Activated CD4-positive, alpha-beta T cell treated with anti-CD3 and anti-CD28 coated beads for 36 hours (primary cell): ENCODE measurements at regions not wholly inside any gene's neighbourhood (a gene's known extent, or its start where the extent isn't known, plus 50 kb on each side); places are given as distances from the start of the nearest gene placed in this dataset.

ENCODE experiments used
- ATAC-seq: fragments of 200-7000 bp; cut with Tn5 transposase; one replicate; pipeline ENCODE4 v1.10.0; 2021; ENCODE audit warnings: mild to moderate bottlenecking, moderate library complexity
- CTCF ChIA-PET: fragments of 350-600 bp; sonication (Branson Sonifier 250); formaldehyde crosslinking; loops from one replicate; lab custom pipeline; 2021; ENCODE audit warnings: antibody characterized with exemption; lab: Charles Lee
- POLR2A ChIA-PET: fragments of 350-600 bp; sonication (Branson Sonifier 250); formaldehyde crosslinking; loops from one replicate; lab custom pipeline; 2021; ENCODE audit warnings: antibody characterized with exemption, inconsistent platforms; lab: Charles Lee
- DNase-seq: peaks from one replicate; pipeline ENCODE4 v3.0.0-alpha.2; 2020
- H3K27ac Mint-ChIP-seq: one replicate; pipeline ENCODE4 v1.8.0; 2021; ENCODE audit warnings: mixed read lengths
- H3K27me3 Mint-ChIP-seq: one replicate; pipeline ENCODE4 v1.8.0; 2021; ENCODE audit warnings: mixed read lengths
- H3K36me3 Mint-ChIP-seq: one replicate; pipeline ENCODE4 v1.8.0; 2021; ENCODE audit warnings: low read depth, mixed read lengths
- H3K4me1 Mint-ChIP-seq: one replicate; pipeline ENCODE4 v1.8.0; 2021; ENCODE audit warnings: mixed read lengths
- H3K4me3 Mint-ChIP-seq: one replicate; pipeline ENCODE4 v1.8.0; 2021; ENCODE audit warnings: mild to moderate bottlenecking, moderate library complexity, mixed read lengths
- H3K9me3 Mint-ChIP-seq: one replicate; pipeline ENCODE4 v1.8.0; 2021; ENCODE audit warnings: low read depth, mixed read lengths
- intact Hi-C, 2 experiments: fragments of 100-400 bp; cut with DNase I in 1 of 2; cut with micrococcal nuclease in 1 of 2; formaldehyde crosslinking; loops; one replicate each; pipeline versions ENCODE4 v1.14.2 to v1.15.1; 2022 to 2024; cut with DNase I, micrococcal nuclease

GRCh38 chr20:40262219-40262618, 426.8 kb downstream of the MAFB start:
- H3K27ac Mint-ChIP-seq: no peak overlapping the region
- H3K9me3 Mint-ChIP-seq: no peaks in the 10 kb centered on the region
- H3K27me3 Mint-ChIP-seq: no peaks in the 10 kb centered on the region
- intact Hi-C loops: no loop called here
- ChIA-PET POLR2A (no interaction called here), CTCF (no interaction called here)
- DNase-seq (no peak), ATAC-seq (no peak)
- H3K36me3 Mint-ChIP-seq: no peaks in the 10 kb centered on the region
- no peaks in the 10 kb centered on the region for H3K4me1 Mint-ChIP-seq
- no peak overlapping the region for H3K4me3 Mint-ChIP-seq

- no peak for ATAC-seq
- CTCF ChIA-PET: no interaction called here
- POLR2A ChIA-PET: no interaction called here
- no peaks in the 10 kb centered on the region for H3K36me3 Mint-ChIP-seq
- H3K9me3 Mint-ChIP-seq: no peaks in the 10 kb centered on the region
- no peak for DNase-seq
- H3K27me3 Mint-ChIP-seq: peaks cover 5% of the 10 kb centered on the region
- H3K4me1 Mint-ChIP-seq: no peaks in the 10 kb centered on the region
- no peak overlapping the region for H3K27ac Mint-ChIP-seq
- intact Hi-C loops: no loop called here
- no peak overlapping the region for H3K4me3 Mint-ChIP-seq
Observed at GRCh38 chr20:40258931-40259330, 430.1 kb downstream of the MAFB start.

GRCh38 chr20:40257763-40258162, 431.3 kb downstream of the MAFB start:
- intact Hi-C loops: no loop called here
- DNase-seq (no peak), ATAC-seq (no peak)
- POLR2A ChIA-PET: no interaction called here
- H3K27ac Mint-ChIP-seq: no peak overlapping the region
- no peaks in the 10 kb centered on the region for H3K4me1 Mint-ChIP-seq
- H3K27me3 Mint-ChIP-seq: peaks cover 5% of the 10 kb centered on the region
- CTCF ChIA-PET: interaction anchor here (0.6 kb wide), 1 partner anchor 201 kb away, joined by 3 read pairs; no protein-coding TSS in a partner anchor
- no peak overlapping the region for H3K4me3 Mint-ChIP-seq
- H3K36me3 Mint-ChIP-seq: no peaks in the 10 kb centered on the region
- no peaks in the 10 kb centered on the region for H3K9me3 Mint-ChIP-seq

- H3K4me3 Mint-ChIP-seq: no peak overlapping the region
- ChIA-PET CTCF (no interaction called here), POLR2A (no interaction called here)
- ATAC-seq: no peak
- H3K36me3 Mint-ChIP-seq: no peaks in the 10 kb centered on the region
- peaks cover 6% of the 10 kb centered on the region for H3K9me3 Mint-ChIP-seq
- intact Hi-C loops: no loop called here
- DNase-seq: no peak
- peaks cover 8% of the 10 kb centered on the region for H3K27me3 Mint-ChIP-seq
- no peaks in the 10 kb centered on the region for H3K4me1 Mint-ChIP-seq
- no peak overlapping the region for H3K27ac Mint-ChIP-seq
Observed at GRCh38 chr20:40255365-40255764, 433.7 kb downstream of the MAFB start.

- ATAC-seq: no peak
- peaks cover 8% of the 10 kb centered on the region for H3K27me3 Mint-ChIP-seq
- POLR2A ChIA-PET: no interaction called here
Observed at GRCh38 chr20:40254023-40254772, 434.8 kb downstream of the MAFB start.

GRCh38 chr20:40251284-40251932, 437.6 kb downstream of the MAFB start:
- Mint-ChIP-seq H3K4me3 (no peak overlapping the region), H3K4me1 (no peaks in the 10 kb centered on the region), H3K27ac (no peak overlapping the region), H3K36me3 (no peaks in the 10 kb centered on the region), H3K9me3 (peaks cover 6% of the 10 kb centered on the region), H3K27me3 (peaks cover 7% of the 10 kb centered on the region)
- no peak for ATAC-seq
- POLR2A ChIA-PET: no interaction called here
- CTCF ChIA-PET: interaction anchor here (0.5 kb wide), 1 partner anchor 191 kb away, joined by 3 read pairs; no protein-coding TSS in a partner anchor
- DNase-seq: peak; percentile 8
- intact Hi-C loops: no loop called here

More at GRCh38 chr20:40254023-40254772, 434.8 kb downstream of the MAFB start:
- no peaks in the 10 kb centered on the region for H3K36me3 Mint-ChIP-seq
- no peak overlapping the region for H3K27ac Mint-ChIP-seq
- H3K4me3 Mint-ChIP-seq: no peak overlapping the region
- CTCF ChIA-PET: no interaction called here
- intact Hi-C loops: no loop called here
- H3K9me3 Mint-ChIP-seq: peaks cover 6% of the 10 kb centered on the region
- H3K4me1 Mint-ChIP-seq: no peaks in the 10 kb centered on the region
- DNase-seq: no peak

- ATAC-seq (no peak), DNase-seq (no peak)
- peaks cover 3% of the 10 kb centered on the region for H3K27me3 Mint-ChIP-seq
- ChIA-PET CTCF (no interaction called here), POLR2A (no interaction called here)
- H3K4me1 Mint-ChIP-seq: no peaks in the 10 kb centered on the region
- peaks cover 6% of the 10 kb centered on the region for H3K9me3 Mint-ChIP-seq
- no peaks in the 10 kb centered on the region for H3K36me3 Mint-ChIP-seq
- intact Hi-C loops: no loop called here
- no peak overlapping the region for H3K4me3 Mint-ChIP-seq
- H3K27ac Mint-ChIP-seq: no peak overlapping the region
Observed at GRCh38 chr20:40249805-40250204, 439.2 kb downstream of the MAFB start.

- CTCF ChIA-PET: no interaction called here
- ATAC-seq: no peak
- POLR2A ChIA-PET: no interaction called here
Observed at GRCh38 chr20:40245829-40246228, 443.2 kb downstream of the MAFB start.

GRCh38 chr20:40244286-40244685, 444.8 kb downstream of the MAFB start:
- no peaks in the 10 kb centered on the region for H3K4me1 Mint-ChIP-seq
- no peaks in the 10 kb centered on the region for H3K9me3 Mint-ChIP-seq
- ChIA-PET POLR2A (no interaction called here), CTCF (no interaction called here)
- no peak overlapping the region for H3K4me3 Mint-ChIP-seq
- no peaks in the 10 kb centered on the region for H3K36me3 Mint-ChIP-seq
- ATAC-seq (no peak), DNase-seq (no peak)
- H3K27me3 Mint-ChIP-seq: peaks cover 5% of the 10 kb centered on the region
- intact Hi-C loops: no loop called here
- no peak overlapping the region for H3K27ac Mint-ChIP-seq

More at GRCh38 chr20:40245829-40246228, 443.2 kb downstream of the MAFB start:
- peaks cover 1% of the 10 kb centered on the region for H3K9me3 Mint-ChIP-seq
- intact Hi-C loops: no loop called here
- H3K36me3 Mint-ChIP-seq: no peaks in the 10 kb centered on the region
- no peak overlapping the region for H3K4me3 Mint-ChIP-seq
- H3K4me1 Mint-ChIP-seq: no peaks in the 10 kb centered on the region
- DNase-seq: no peak
- no peak overlapping the region for H3K27ac Mint-ChIP-seq
- H3K27me3 Mint-ChIP-seq: peaks cover 5% of the 10 kb centered on the region

GRCh38 chr20:40241596-40242343, 447.3 kb downstream of the MAFB start:
- no peaks in the 10 kb centered on the region for H3K36me3 Mint-ChIP-seq
- no peaks in the 10 kb centered on the region for H3K4me1 Mint-ChIP-seq
- intact Hi-C loops: no loop called here
- H3K4me3 Mint-ChIP-seq: no peak overlapping the region
- peaks cover 5% of the 10 kb centered on the region for H3K27me3 Mint-ChIP-seq
- no peaks in the 10 kb centered on the region for H3K9me3 Mint-ChIP-seq
- ATAC-seq (no peak), DNase-seq (no peak)
- H3K27ac Mint-ChIP-seq: no peak overlapping the region
- ChIA-PET CTCF (no interaction called here), POLR2A (no interaction called here)

- Mint-ChIP-seq H3K36me3 (no peaks in the 10 kb centered on the region), H3K27me3 (peaks cover 10% of the 10 kb centered on the region), H3K4me1 (no peaks in the 10 kb centered on the region), H3K27ac (no peak overlapping the region), H3K9me3 (no peaks in the 10 kb centered on the region), H3K4me3 (no peak overlapping the region)
- intact Hi-C loops: no loop called here
- DNase-seq (no peak), ATAC-seq (no peak)
- ChIA-PET CTCF (no interaction called here), POLR2A (no interaction called here)
Observed at GRCh38 chr20:40238511-40238910, 450.5 kb downstream of the MAFB start.
